AG04450 (cell line): ENCODE measurements at regions not wholly inside any gene's neighbourhood (a gene's known extent, or its start where the extent isn't known, plus 50 kb on each side); places are given as distances from the start of the nearest gene placed in this dataset.

Source experiments
- CTCF ChIA-PET: fragments of 300-600, 350-600 bp; formaldehyde crosslinking; extraction: SDS; loops from one replicate; lab custom pipeline; 2022; ENCODE audit warnings: antibody characterized with exemption, inconsistent platforms; lab: Charles Lee
- POLR2A ChIA-PET: fragments of 350-600 bp; formaldehyde crosslinking; extraction: SDS; loops from one replicate; lab custom pipeline; 2021; ENCODE audit warnings: antibody characterized with exemption, inconsistent platforms; lab: Yijun Ruan, JAX
- DNase-seq: peaks from one replicate; pipeline ENCODE4 v3.0.0-alpha.2; 2011; ENCODE audit warnings: low read depth, low spot score
- H3K27ac ChIP-seq: one replicate; pipeline ENCODE4 v1.5.1; 2012; ENCODE audit warnings: low read depth, low read length, control low read depth
- H3K27me3 ChIP-seq: one replicate; pipeline ENCODE4 v1.6.0; 2012; ENCODE audit warnings: low read length; ENCODE audit not compliant: control insufficient read depth, insufficient read depth
- H3K4me3 ChIP-seq: 2 replicates; pipeline ENCODE4 v1.5.1; 2011; ENCODE audit warnings: mild to moderate bottlenecking, low read depth, low read length, control low read depth
- H3K9me3 ChIP-seq: 2 replicates; pipeline ENCODE4 v1.5.1; 2012; ENCODE audit warnings: low read length; ENCODE audit not compliant: control insufficient read depth, insufficient read depth
- CTCF ChIP-seq: IDR thresholded peaks from 2 replicates; pipeline ENCODE4 v1.5.1; 2011; ENCODE audit warnings: low read depth, low read length, control low read depth, inconsistent platforms

GRCh38 chr11:110371084-110371483 lies 58.7 kb upstream of the FDX1 start:
- ChIA-PET CTCF (no interaction called here), POLR2A (no interaction called here)
- Histone ChIP-seq H3K9me3 (no peaks in the 10 kb centered on the region), H3K27ac (no peak overlapping the region), H3K4me3 (no peak overlapping the region), H3K27me3 (no peaks in the 10 kb centered on the region)
- no peak for DNase-seq
- TF ChIP-seq CTCF = no peak

DNA sequence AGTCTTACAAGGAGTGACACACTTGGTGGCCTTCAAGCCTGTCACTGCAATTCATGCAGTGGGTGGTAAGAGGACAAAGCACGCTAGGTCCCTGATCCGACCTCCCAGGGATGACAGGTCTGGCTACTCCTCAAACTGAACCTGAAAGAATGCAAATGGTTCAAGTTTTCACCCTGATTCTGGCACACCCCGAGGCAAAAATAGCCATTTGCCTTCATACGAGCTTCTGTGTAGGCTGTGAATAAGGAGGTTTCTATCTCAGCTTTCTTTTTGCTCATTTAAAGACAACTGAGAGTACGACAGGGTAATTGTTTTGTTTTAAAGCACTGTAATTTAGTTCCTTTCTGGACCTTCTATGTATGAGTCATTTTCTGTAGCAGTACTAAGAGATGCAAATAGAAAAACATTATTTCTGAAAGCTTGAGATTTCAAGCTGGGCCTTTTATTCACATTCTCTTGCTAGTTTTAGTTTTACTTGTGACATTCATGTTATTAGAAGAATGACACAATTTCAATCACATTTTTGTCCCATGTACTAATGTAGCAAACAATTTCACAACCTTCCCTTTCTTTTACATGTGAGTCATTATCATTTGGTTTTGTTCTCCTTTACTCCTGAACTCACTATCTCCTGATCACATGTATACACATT lies 56.6 kb upstream of the FDX1 start:
- Histone ChIP-seq H3K9me3 (no peaks in the 10 kb centered on the region), H3K27me3 (no peaks in the 10 kb centered on the region), H3K27ac (peak overlapping the region; percentile 48), H3K4me3 (peak overlapping the region; percentile 14; the same call in 1 of the 2 replicates)
- ChIA-PET POLR2A (no interaction called here), CTCF (interaction anchor here (4.7 kb wide), 1 partner anchor 172 kb away, joined by 58 read pairs; no protein-coding TSS in a partner anchor)
- TF ChIP-seq CTCF = no peak
- no peak for DNase-seq

DNA sequence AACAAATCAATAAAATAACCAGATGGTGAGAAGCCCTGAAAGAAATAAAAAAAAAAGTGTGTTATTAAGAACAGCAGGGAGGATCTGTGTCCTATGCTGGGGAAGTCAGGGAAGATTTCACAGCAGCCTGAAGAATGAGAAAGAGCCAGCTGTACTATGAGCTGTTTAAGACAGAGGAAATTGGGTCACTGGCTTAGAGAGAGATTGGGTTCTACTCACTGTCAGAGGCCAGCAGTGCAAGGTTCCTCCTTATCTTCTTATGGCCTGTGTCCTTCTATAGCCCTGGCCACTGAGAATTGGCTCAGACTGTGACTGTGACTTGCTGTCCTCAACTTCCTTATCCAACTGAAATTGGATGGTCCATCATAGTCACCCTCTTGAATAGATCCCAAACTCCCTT lies 54.8 kb upstream of the FDX1 start:
- no peak overlapping the region for H3K4me3 ChIP-seq
- POLR2A ChIA-PET = no interaction called here
- no peaks in the 10 kb centered on the region for H3K9me3 ChIP-seq
- no peak overlapping the region for H3K27ac ChIP-seq
- CTCF ChIA-PET = interaction anchor here (0.7 to 4.7 kb wide), 5 partner anchors 39 to 173 kb away, joined by 3 to 58 read pairs (median 5); no protein-coding TSS in a partner anchor
- DNase-seq = no peak
- no peaks in the 10 kb centered on the region for H3K27me3 ChIP-seq
- no peak for TF ChIP-seq CTCF

DNA sequence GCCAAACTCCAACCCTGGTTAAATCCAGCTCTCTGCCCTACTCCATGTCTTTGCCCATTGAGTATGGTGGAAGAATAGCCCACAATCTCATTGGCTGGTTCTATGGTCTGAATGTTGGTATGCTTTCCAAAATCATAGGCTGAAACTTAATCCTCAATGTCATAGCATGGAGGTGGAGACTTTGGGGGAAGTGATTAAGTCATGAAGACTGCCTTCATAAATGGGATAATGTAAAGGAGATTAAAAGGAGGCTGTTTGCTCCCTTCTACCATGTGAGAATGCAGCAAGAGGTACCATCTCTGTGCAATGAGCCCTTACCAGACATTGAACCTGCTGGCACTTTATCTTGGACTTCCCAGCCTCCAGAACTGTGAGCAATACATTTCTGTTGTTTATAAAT lies 54.4 kb upstream of the FDX1 start:
- CTCF ChIA-PET = interaction anchor here (0.6 to 4.7 kb wide), 5 partner anchors 39 to 524 kb away, joined by 3 to 58 read pairs (median 3); no protein-coding TSS in a partner anchor
- POLR2A ChIA-PET = no interaction called here
- TF ChIP-seq CTCF = no peak
- DNase-seq = no peak
- Histone ChIP-seq H3K4me3 (no peak overlapping the region), H3K9me3 (no peaks in the 10 kb centered on the region), H3K27ac (no peak overlapping the region), H3K27me3 (no peaks in the 10 kb centered on the region)

DNA sequence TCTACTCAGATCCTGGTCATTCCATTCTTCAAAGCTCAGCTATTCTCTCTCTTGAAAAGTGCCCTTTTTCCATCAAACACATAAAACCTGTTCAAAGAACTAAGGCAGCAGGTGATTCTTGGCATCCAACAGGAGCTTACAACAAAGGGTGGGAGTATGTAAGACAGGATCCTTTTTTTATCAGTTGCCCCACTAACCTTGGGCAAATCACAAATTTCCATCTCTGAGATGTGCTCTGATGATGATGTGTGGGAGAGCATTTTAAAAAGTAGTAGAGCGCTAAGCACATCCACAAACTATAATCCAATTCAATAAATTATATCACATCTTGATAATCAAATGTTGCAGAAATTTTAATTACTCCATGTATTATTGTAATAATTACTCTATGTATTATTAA lies 53.7 kb upstream of the FDX1 start:
- no peak for TF ChIP-seq CTCF
- Histone ChIP-seq H3K27me3 (no peaks in the 10 kb centered on the region), H3K4me3 (no peak overlapping the region), H3K27ac (no peak overlapping the region), H3K9me3 (no peaks in the 10 kb centered on the region)
- DNase-seq = no peak
- POLR2A ChIA-PET = no interaction called here
- CTCF ChIA-PET = interaction anchor here (0.6 to 4.7 kb wide), 4 partner anchors 38 to 524 kb away, joined by 3 to 58 read pairs (median 4); no protein-coding TSS in a partner anchor
